NCI-H82 (cell line): ENCODE measurements at regions not wholly inside any gene's neighbourhood (a gene's known extent, or its start where the extent isn't known, plus 50 kb on each side); places are given as distances from the start of the nearest gene placed in this dataset.
"Not testable (repeated sequence)": the region's sequence is repeated elsewhere in the genome, so short reads cannot be mapped to it uniquely, and the experiment has no call there.

Experiments
- DNase-seq: peaks from one replicate; lab custom pipeline; 2025; lab: John Stamatoyannopoulos, UW

GRCh38 chr1:30092051-30092858 is 631.1 kb downstream of the MATN1 start:
- DNase-seq: no peak

DNA sequence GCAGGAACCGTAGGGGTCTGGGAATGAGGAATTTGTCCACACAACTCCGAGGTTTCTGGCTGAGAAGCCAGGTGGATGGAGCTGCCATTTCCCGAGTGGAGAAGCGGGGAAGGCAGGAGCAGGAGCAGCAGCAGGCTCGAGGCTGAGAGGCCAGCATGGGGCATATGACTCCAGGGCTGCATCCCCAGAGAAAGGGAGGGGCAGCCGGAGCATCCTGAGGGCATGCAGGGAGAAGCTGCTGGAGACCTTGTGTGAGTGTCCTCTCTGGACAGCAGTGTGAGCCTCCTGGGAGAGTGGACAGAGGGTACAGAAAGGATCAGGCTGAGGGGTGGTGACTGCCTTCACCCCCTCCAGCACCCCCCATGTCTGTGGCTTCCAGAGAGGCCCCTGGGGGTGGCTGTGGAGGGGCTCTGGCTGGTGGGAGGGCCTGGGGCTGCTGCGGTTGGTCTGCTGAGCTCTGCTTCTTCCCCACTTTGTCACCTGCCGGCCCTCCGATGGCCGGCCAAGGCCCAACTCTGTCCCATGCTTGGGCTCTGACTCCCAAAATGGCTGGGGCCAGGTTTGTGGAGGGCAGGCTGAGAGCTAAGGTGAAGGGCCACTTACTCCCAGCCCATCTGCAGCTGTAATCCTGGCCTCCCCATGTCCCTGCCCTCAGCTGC is 633.1 kb downstream of the MATN1 start:
- no peak for DNase-seq

DNA sequence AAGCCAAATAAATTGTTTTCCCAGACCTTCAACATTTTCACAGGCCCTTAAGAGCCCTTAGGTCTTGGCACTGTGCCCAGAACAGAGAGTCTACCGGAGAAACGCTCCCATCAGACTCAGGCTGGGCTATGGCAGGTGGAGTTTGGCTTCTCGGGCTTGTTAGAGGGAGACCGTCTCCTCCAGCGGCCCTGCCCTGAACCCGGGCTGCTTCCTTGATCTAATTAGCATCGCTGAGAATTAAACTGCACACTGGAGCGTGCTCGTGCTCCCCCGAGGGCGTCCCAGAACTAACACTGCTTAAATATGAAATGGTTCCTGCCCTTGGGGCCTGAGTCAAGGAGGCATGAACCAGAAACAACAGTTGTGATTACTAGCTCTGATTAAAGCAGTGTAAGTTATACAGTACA is 634.4 kb downstream of the MATN1 start:
- peak; percentile 98 for DNase-seq

DNA sequence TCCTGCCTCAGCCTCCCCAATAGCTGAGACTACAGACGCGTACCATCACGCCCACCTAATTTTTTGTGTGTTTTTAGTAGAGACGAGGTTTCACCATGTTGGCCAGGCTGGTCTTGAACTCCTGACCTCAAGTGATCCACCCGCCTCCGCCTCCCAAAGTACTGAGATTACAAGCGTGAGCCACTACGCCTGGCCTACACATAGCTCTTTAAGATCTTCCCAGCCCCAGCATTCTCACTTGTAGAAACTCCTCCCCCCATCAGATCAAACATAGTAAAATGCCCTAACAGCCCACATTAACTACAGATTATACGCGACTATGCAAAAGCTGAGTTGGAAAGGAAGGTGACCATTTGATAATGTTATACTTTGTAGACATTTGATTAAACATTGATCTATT is 634.8 kb downstream of the MATN1 start:
- peak; percentile 87 for DNase-seq

- peak; percentile 38 for DNase-seq
Measured at GRCh38 chr1:30087465-30087864, 635.9 kb downstream of the MATN1 start.

DNA sequence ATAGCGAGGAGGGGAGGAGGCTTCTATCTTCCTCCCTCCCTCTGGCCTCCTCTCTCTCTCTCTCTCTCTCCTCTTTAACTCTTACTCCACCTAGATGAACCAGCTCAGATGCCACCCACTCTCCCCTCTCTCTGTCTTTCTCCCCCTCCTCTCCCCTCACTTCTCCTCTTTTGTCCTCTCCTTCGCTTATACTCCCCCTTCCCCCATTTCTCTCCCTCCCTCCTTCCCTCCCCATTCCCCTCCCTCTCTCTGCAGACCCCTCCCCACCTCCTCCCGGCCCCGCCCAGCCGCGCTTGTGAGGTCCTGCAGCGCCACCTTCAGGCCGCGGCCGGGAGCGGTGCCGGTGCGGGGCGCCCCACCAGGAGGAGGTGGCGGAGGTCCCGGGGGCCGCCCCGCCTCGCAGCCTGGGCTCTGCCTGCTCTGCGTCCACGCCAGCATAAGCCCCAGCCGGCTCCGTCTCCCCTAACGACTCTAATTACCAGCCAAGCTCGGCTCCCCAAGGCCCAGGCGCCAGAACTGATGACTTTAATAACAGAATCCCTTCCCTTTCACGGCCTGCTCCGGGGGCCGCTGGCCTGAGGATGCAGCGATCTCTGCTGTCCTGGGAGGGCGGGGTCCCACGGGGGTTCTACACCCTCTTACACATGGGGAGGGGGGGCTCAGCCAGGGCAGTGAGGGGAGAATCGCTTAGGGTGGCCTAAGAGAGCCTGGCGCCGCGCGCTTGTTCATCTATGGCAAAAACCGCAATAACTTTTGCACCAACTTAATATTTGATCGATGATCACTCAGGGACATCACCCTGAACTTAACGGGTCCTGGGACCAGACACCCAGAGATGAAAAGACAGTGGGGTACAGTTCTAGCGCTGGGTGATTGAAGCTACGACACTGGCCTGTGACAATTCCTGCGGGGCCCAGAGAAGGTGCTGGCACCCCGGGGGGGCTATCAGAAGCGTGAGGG is 637.3 kb downstream of the MATN1 start:
- DNase-seq: peak; percentile 87

DNA sequence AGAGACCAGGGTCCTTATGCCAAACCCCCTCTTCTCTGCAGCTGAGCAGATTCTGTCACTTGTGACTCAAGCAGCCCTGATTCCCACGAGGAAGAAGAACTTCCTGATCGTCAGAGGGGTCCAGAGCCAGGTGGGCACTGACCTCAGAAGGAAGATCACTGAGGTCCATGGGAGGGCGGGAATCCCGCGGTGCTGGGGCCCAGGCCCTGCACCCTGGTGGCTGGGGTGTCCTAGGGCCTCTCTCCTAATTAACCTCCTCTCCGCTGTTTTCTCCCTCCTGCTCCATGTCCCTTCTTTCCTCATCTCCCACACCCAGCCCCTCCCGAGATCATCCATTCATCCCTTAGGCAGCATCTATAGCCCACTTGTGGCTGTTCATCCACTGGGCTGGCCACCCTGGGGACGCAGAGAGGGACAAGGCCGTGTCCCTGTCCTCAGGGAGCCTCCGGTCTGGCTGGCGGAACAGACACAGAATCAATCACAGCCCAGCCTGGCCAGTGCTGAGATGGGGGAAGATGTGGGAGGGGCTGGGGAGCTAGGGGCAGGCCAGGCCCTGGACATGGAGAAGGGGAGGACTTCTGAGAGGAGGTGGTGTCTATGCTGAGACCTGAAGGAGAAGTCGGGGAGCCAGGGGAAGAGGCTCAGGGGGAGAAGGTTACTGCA is 638.3 kb downstream of the MATN1 start:
- DNase-seq: no peak

GRCh38 chr1:30083800-30084464 is 639.5 kb downstream of the MATN1 start:
- DNase-seq: no peak

DNA sequence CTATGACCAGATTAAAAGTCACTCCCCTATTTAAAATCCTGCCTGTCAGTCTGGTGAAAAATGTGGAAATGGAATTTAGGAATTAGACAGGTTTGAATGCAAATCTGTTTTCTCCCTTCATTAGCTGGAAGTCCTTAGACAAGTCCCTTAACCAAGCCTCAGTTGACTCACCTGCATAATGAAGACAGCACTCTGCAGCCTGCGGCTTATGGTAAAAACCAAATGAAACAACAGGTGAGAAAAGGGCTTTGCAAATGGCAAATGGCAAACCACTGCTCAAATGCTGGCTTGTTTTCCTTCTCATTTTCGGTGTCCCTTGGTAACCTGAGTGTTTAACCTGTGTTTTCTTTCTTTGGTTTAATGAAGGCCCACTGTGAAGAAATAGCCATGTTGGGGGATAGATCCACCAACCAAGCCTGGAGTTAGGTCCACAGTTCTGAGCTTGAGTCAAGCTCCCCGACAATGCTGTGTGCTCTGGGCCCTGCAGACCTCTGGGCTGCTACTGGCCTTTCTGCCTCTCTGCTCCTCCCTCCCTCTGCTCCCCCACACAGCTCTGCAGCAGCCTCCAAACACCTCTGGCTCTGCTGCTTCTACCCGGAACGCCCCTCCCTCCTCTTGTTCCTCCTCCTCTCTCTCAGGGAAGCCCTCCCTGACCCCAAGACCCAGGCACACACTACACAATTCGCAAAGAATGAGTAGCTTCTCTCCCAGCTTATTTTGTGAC is 641.8 kb downstream of the MATN1 start:
- DNase-seq: no peak

DNA sequence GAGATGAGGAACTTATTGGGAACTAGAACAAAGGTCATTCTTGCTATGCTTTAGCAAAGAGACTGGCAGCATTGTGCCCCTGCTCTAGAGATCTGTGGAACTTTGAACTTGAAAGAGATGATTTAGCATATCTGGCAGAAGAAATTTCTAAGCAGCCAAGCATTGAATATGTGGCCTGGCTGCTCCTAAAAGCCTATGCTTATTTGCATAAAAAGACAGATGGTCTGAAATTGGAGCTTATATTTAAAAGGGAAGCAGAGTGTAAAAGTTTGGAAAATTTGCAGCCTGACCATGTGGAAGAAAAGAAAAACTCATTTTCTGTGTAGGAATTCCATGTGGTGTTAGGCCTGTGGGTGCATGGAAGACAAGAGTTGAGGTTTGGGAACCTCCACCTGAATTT is 647.5 kb downstream of the MATN1 start:
- DNase-seq: not testable (repeated sequence)

GRCh38 chr1:30068787-30069472 is 654.5 kb downstream of the MATN1 start:
- DNase-seq: no peak

- no peak for DNase-seq
Measured at GRCh38 chr1:30064547-30064946, 658.8 kb downstream of the MATN1 start.

- DNase-seq: no peak
Measured at GRCh38 chr1:30063621-30064280, 659.6 kb downstream of the MATN1 start.

- DNase-seq: peak; percentile 46
Measured at GRCh38 chr1:30061292-30062220, 661.8 kb downstream of the MATN1 start.

DNA sequence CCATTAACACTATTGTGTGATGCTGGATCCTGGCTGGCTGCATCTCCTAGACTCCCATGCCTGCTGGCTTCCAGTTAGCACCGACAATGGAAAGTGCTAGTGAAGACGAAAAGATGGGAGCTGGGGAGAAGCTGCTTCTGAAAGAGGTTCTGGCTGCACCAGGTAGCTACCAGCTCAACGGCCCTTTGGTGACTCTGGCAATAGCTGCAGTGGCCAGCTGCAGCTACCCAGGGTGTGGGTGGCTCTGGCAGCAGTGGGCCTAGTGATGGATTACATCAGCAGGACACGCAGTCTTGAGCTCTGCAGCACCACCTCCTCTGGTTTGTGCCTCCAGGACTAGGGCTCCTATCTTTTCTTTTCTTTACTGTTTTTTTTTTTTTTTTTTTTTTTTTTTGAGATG is 662.6 kb downstream of the MATN1 start:
- no peak for DNase-seq

GRCh38 chr1:30058970-30059369 is 664.4 kb downstream of the MATN1 start:
- DNase-seq: no peak

DNA sequence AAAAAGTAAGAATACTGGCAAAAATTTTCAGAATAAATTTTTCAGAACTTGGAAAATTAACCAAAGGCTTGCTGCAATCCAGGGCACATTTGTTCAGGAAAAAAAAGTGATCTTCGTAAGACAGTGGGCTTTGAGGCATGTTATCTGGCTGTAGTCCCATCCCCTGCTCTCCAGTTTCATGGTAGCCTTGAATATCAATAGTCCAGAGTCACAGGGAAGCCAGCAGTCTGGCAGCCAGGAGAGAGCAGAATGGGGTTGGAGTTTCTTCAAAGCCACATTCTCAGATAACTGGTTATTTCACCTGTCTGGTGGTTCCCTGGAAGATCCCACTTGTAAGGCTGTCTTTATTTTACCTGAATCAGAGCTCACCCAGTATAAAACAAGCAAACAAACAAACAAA is 669.3 kb downstream of the MATN1 start:
- no peak for DNase-seq

GRCh38 chr1:30052178-30052577 is 671.2 kb downstream of the MATN1 start:
- peak; percentile 27 for DNase-seq
